Panc1 (cell line): ENCODE measurements at regions not wholly inside any gene's neighbourhood (a gene's known extent, or its start where the extent isn't known, plus 50 kb on each side); places are given as distances from the start of the nearest gene placed in this dataset.
A peak's percentile ranks its signal among the peaks of the same experiment; 100 is the strongest.

Experiments
- ATAC-seq: fragments of 200-7000 bp; cut with Tn5 transposase; 2 replicates; pipeline ENCODE4 v1.9.1; 2020; ENCODE audit warnings: mild to moderate bottlenecking, moderate library complexity
- BruUV-seq: library from RNA; stranded (reverse); fragments of 400-500 nt; replicated peaks from 2 replicates; lab custom pipeline; 2021; lab: Mats Ljungman, UMichigan
- CTCF ChIA-PET: fragments of 300-600 bp; sonication (Branson Sonifier 250); formaldehyde crosslinking; loops from one replicate; lab custom pipeline; 2022; ENCODE audit warnings: antibody characterized with exemption; lab: Charles Lee
- POLR2A ChIA-PET: fragments of 300-600 bp; sonication (Branson Sonifier 250); formaldehyde crosslinking; loops from one replicate; lab custom pipeline; 2022; ENCODE audit warnings: antibody characterized with exemption; lab: Charles Lee
- DNase-seq: peaks from one replicate; pipeline ENCODE4 v3.0.0-alpha.2; 2010; ENCODE audit warnings: low read depth, low spot score
- H3K27ac ChIP-seq: 2 replicates; pipeline ENCODE4 v1.5.1; 2011; ENCODE audit warnings: mild to moderate bottlenecking, low read length, inconsistent platforms
- H3K27me3 ChIP-seq: fragments of 200-500 bp; sonication (Bioruptor generic); 2 replicates; pipeline ENCODE4 v1.6.0; 2014; ENCODE audit warnings: low read length, inconsistent platforms; ENCODE audit not compliant: control insufficient read depth, insufficient read depth
- H3K36me3 ChIP-seq: fragments of 200-500 bp; sonication (Bioruptor generic); 2 replicates; pipeline ENCODE4 v1.5.1; 2014; ENCODE audit warnings: inconsistent platforms, mild to moderate bottlenecking, low read length, moderate library complexity; ENCODE audit not compliant: control insufficient read depth, insufficient read depth
- H3K4me1 ChIP-seq: 2 replicates; pipeline ENCODE4 v1.5.1; 2011; ENCODE audit warnings: inconsistent platforms, mild to moderate bottlenecking, low read length, moderate library complexity; ENCODE audit not compliant: control insufficient read depth, insufficient read depth
- H3K4me3 ChIP-seq, 2 experiments: 2 replicates each; pipeline ENCODE4 v1.5.1; 2011 to 2012; ENCODE audit warnings: low read depth in 2 of 2, low read length in 2 of 2, mild to moderate bottlenecking in 2 of 2, inconsistent platforms in 1 of 2, moderate library complexity in 1 of 2
- H3K9me3 ChIP-seq: fragments of 200-500 bp; sonication (Bioruptor generic); 2 replicates; pipeline ENCODE4 v1.5.1; 2014; ENCODE audit warnings: low read depth, mild to moderate bottlenecking, inconsistent platforms, low read length, moderate library complexity; ENCODE audit not compliant: control insufficient read depth, insufficient read depth
- CTCF ChIP-seq: fragments of 450-650 bp; IDR thresholded peaks from 2 replicates; pipeline ENCODE4 v1.5.1; 2017; ENCODE audit warnings: mild to moderate bottlenecking
- POLR2AphosphoS5 ChIP-seq: IDR thresholded peaks from 2 replicates; pipeline ENCODE4 v1.6.1; 2012; ENCODE audit warnings: mild to moderate bottlenecking, low read depth, low read length, moderate library complexity
- REST ChIP-seq, 2 experiments: IDR thresholded peaks; 2 replicates each; pipeline ENCODE4 v1.6.1; 2011 to 2012; ENCODE audit warnings: low read depth in 2 of 2, control low read depth in 1 of 2, low read length in 1 of 2, mild to moderate bottlenecking in 1 of 2, moderate library complexity in 1 of 2; ENCODE audit not compliant: insufficient read depth in 1 of 2
- SIN3A ChIP-seq: IDR thresholded peaks from 2 replicates; pipeline ENCODE4 v1.6.1; 2012; ENCODE audit warnings: low read depth, mild to moderate bottlenecking, low read length, moderate library complexity, borderline replicate concordance; ENCODE audit not compliant: insufficient read depth
- TCF7L2 ChIP-seq: IDR thresholded peaks from 2 replicates; pipeline ENCODE4 v1.6.1; 2011; ENCODE audit warnings: mild to moderate bottlenecking, low read depth, low read length, inconsistent platforms
- in situ Hi-C: cut with HindIII; loops from 2 replicates; pipeline ENCODE4 v1.10.0; 2016; ENCODE audit warnings: low sequenced_read_pairs, low pct_unique_long_range_greater_than_20kb
- intact Hi-C: fragments of 100-400 bp; cut with micrococcal nuclease; formaldehyde crosslinking; loops from one replicate; pipeline ENCODE4 v1.10.0; 2022; ENCODE audit not compliant: unreplicated experiment

GRCh38 chr15:66908744-66909095 lies 156.7 kb upstream of the SMAD3 start:
- peak; percentile 59 for ATAC-seq
- H3K27me3 ChIP-seq: no peaks in the 10 kb centered on the region

GRCh38 chr15:66909381-66909890 lies 156.0 kb upstream of the SMAD3 start:
- H3K36me3 ChIP-seq: no peaks in the 10 kb centered on the region
- no peaks in the 10 kb centered on the region for H3K27me3 ChIP-seq
- ATAC-seq (no peak), DNase-seq (no peak)
- H3K4me1 ChIP-seq: peaks cover 25% of the 10 kb centered on the region
- H3K27ac ChIP-seq: peak overlapping the region; percentile 85
- no peaks in the 10 kb centered on the region for H3K9me3 ChIP-seq
- in situ Hi-C loops: no loop called here
- TF ChIP-seq CTCF: no peak
- POLR2A ChIA-PET: no interaction called here
- CTCF ChIA-PET: no interaction called here
- intact Hi-C loops: loop anchor here (5.0 kb wide), 1 partner anchor 33 kb away; no protein-coding TSS in a partner anchor
- no TSS peak for BruUV-seq
- H3K4me3 ChIP-seq: no peak overlapping the region

More at GRCh38 chr15:66908744-66909095, 156.7 kb upstream of the SMAD3 start:
- peaks cover 28% of the 10 kb centered on the region for H3K4me1 ChIP-seq
- in situ Hi-C loops: no loop called here
- intact Hi-C loops: loop anchor here (5.0 kb wide), 1 partner anchor 34 kb away; no protein-coding TSS in a partner anchor
- DNase-seq: no peak
- H3K27ac ChIP-seq: peak overlapping the region; percentile 85
- TF ChIP-seq CTCF (no peak), TCF7L2 (no peak), SIN3A (no peak), POLR2AphosphoS5 (no peak), REST (IDR thresholded peaks at IDR 0.05; ENCODE audit: insufficient read depth in 1 of 2, low read depth in 2 of 2, low read length in 1 of 2) (no peak)
- ChIA-PET CTCF (interaction anchor here (1.0 kb wide), 1 partner anchor 57 kb away, joined by 5 read pairs; no protein-coding TSS in a partner anchor), POLR2A (no interaction called here)
- H3K4me3 ChIP-seq: no peak overlapping the region
- BruUV-seq: no TSS peak
- H3K9me3 ChIP-seq: no peaks in the 10 kb centered on the region
- H3K36me3 ChIP-seq: no peaks in the 10 kb centered on the region
